ENCODE measurements at regions not wholly inside any gene's neighbourhood (a gene's known extent, or its start where the extent isn't known, plus 50 kb on each side); places are given as distances from the start of the nearest gene placed in this dataset.
A peak's percentile ranks its signal among the peaks of the same experiment; 100 is the strongest.

- no peak for DNase-seq (ENCODE audit: extremely low read depth, low read depth)
- no peak for TF ChIP-seq CTCF (IDR thresholded peaks at IDR 0.05; ENCODE audit: low read depth, low read length, missing control alignments)
- H3K4me3 ChIP-seq (replicated peaks; ENCODE audit: low read depth, low read length) = no peak overlapping the region
These were observed 343.7 kb downstream of the RPS24 start for GRCh38 chr10:78377356-78377755.

- no peak for DNase-seq (ENCODE audit: extremely low read depth, low read depth)
- H3K4me3 ChIP-seq (replicated peaks; ENCODE audit: low read depth, low read length) = no peak overlapping the region
- no peak for TF ChIP-seq CTCF (IDR thresholded peaks at IDR 0.05; ENCODE audit: low read depth, low read length, missing control alignments)
These were observed 344.5 kb downstream of the RPS24 start for GRCh38 chr10:78378192-78378591.

- TF ChIP-seq CTCF (IDR thresholded peaks at IDR 0.05; ENCODE audit: low read depth, low read length, missing control alignments) = peak; percentile 54
- H3K4me3 ChIP-seq (replicated peaks; ENCODE audit: low read depth, low read length) = no peak overlapping the region
- DNase-seq (ENCODE audit: extremely low read depth, low read depth) = no peak
These were observed 347.4 kb downstream of the RPS24 start for GRCh38 chr10:78381107-78381506.

GRCh38 chr10:78382047-78382446 is 348.4 kb downstream of the RPS24 start:
- no peak for TF ChIP-seq CTCF (IDR thresholded peaks at IDR 0.05; ENCODE audit: low read depth, low read length, missing control alignments)
- H3K4me3 ChIP-seq (replicated peaks; ENCODE audit: low read depth, low read length) = no peak overlapping the region
- no peak for DNase-seq (ENCODE audit: extremely low read depth, low read depth)

GRCh38 chr10:78382772-78383171 is 349.1 kb downstream of the RPS24 start:
- DNase-seq (ENCODE audit: extremely low read depth, low read depth) = no peak
- TF ChIP-seq CTCF (IDR thresholded peaks at IDR 0.05; ENCODE audit: low read depth, low read length, missing control alignments) = no peak
- no peak overlapping the region for H3K4me3 ChIP-seq (replicated peaks; ENCODE audit: low read depth, low read length)

GRCh38 chr10:78383378-78384048 is 349.9 kb downstream of the RPS24 start:
- no peak for DNase-seq (ENCODE audit: extremely low read depth, low read depth)
- H3K4me3 ChIP-seq (replicated peaks; ENCODE audit: low read depth, low read length) = no peak overlapping the region
- no peak for TF ChIP-seq CTCF (IDR thresholded peaks at IDR 0.05; ENCODE audit: low read depth, low read length, missing control alignments)

- H3K4me3 ChIP-seq (replicated peaks; ENCODE audit: low read depth, low read length) = no peak overlapping the region
- TF ChIP-seq CTCF (IDR thresholded peaks at IDR 0.05; ENCODE audit: low read depth, low read length, missing control alignments) = no peak
- DNase-seq (ENCODE audit: extremely low read depth, low read depth) = no peak
These were observed 350.4 kb downstream of the RPS24 start for GRCh38 chr10:78384049-78384431.
